ENCODE measurements at regions not wholly inside any gene's neighbourhood (a gene's known extent, or its start where the extent isn't known, plus 50 kb on each side); places are given as distances from the start of the nearest gene placed in this dataset.

DNA sequence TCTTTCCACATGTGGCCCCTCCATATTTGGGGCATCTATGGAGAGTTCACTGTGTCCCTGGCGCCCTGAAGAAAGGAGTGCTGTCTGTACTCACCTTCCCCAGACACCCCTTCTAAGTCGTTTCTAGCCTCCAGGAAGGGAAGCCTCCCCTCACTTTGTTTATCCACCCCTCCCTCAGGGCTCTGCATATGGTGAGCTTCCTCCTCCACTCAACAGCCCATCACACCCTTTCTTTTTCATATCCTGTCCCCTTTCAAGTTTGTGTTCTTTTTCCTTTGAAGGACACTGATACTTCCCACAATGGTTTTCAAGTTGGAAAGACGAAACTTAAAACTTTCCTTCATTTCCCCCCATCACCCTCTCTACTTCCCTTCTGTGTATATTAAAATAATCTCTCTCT lies 291.4 kb upstream of the POU3F3 start:
- FAIRE-seq, result no peak

DNA sequence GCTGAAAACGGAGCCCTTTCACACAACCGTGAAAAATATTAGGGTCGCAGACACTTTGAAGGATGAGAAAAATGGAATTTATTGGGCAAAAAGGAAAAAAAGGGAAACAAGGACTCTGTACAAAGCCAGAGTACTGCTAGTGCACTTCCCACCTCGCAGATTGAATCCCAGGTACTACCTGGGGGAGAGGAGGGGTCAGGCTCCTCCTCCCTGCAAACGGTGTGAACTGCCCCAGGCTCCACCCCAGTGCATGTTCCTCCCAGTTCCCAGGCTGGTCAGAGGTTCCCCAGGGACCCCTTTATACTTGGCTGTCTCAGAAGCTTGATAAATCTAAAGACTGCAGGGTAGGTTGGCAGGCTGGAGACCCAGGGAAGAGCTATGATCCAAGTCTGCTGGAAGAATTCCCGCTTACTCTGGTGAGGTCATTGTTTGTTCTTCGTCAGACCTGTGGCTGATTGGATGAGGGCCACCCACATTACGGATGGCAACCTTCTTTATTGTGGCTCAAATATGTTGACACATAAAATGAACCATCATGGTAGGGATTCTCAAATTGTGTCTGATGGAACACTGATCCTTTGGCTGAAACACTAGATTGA lies 290.4 kb upstream of the POU3F3 start:
- FAIRE-seq, result no peak

DNA sequence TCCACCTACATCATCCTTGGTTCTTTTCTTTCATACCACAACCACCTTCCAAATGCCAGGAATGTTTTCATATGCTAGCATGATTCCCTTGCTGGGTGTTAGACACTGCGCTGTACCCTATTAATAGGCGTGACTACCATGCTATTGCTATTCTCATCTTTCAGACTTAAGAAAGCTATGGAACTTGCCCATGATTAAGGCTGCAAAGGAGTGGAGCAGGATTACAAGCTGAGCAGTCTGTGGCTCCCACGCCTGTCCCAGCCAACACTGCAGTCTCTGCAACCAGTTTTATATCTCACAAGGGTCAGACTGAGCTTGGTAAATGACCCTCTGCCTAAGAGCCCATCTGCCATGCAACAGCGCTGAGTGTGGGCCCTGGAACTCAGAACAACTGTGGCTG lies 285.7 kb upstream of the POU3F3 start:
- no peak for FAIRE-seq

DNA sequence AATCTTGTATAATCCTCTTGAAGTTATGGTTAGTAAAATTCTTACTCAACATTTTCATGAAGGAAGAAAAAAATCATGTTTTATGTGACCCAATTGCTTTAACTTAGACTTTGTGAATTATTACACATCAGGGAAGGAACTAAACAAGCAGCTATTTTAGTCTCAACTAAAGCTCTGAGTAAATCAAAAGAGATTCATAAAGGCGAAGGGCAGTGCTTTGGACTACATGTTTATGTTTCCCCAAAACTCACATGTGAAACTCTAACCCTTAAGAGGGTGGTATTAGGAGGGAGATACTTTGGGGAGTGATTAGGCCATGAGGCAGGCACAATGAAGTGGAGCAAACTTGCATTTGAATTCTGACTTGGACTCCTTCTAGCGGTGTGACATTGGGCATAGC lies 283.7 kb upstream of the POU3F3 start:
- FAIRE-seq, result no peak

DNA sequence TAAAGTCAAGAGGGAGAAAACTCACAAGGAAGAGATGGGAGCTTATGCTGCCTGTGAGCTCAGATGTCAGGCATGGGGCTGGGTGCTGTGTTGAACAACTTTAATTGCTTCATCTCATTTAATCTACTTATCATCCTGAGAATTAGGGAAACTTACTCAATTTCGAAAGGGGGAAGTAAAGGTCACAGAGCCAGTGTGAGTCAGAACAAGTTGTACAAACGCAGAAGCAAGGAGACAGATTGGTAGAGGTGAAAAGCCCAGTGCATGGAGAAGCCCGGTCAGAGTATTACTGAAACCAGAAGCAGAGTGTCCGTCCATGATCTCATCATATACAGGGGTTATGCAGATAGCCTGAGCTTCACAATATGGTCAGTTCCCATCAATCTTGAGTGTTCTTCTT lies 281.1 kb upstream of the POU3F3 start:
- FAIRE-seq, result no peak

DNA sequence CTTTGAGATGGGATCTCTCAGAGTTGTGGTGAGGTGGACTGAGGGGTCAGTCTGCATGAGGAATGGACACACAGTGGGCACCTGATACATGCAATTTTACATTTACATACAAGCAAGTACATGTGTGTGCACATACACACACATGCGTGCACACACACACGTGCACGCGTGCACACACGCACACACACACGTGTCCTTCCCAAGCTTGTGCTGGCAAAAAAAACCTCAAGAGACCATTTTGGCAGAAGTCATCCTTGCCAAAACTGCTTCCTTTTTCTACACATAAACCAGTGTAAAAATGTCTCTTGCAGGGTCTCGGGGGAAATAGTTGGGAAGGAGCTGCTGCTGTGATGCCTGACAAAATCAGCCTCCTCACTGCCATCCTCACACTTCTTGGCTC lies 279.5 kb upstream of the POU3F3 start:
- FAIRE-seq, result no peak

DNA sequence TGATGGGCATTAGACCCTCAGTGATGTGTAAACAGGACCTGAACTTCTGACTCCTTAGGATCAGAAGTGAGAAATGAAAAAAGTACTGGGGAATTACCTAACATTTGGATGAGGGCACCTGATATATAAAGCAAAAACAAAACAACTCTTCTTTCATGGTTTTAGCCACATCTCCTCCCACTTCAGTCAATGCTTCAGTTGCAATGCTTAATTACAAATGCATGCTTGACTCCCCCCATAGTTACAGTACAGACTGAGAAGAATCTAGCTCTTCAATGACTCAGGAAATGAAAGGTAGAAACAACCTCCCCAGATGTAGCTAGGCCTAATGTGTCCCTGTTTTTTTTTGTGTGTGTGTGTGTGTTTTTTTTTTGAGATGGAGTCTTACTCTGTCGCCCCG lies 276.8 kb upstream of the POU3F3 start:
- no peak for FAIRE-seq

DNA sequence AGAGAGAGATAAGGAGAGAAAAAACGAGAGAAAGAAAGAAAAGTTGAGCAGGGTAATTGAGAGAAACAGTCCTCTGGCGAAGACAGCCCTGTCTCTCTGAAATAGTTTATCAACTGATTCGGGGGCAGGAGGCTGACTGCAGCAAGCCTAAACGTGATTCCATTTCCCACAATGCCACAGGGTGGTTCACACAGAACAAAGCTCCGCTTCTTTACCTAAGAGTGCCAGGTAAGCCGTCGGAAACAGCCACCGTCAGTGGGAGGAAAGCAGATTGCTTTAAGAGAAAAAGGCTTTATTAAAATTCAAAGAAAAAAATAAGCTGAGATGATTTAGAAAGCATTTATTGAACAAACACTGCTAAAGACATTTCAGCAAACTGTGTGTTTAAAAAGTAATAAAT lies 271.4 kb upstream of the POU3F3 start:
- no peak for FAIRE-seq

DNA sequence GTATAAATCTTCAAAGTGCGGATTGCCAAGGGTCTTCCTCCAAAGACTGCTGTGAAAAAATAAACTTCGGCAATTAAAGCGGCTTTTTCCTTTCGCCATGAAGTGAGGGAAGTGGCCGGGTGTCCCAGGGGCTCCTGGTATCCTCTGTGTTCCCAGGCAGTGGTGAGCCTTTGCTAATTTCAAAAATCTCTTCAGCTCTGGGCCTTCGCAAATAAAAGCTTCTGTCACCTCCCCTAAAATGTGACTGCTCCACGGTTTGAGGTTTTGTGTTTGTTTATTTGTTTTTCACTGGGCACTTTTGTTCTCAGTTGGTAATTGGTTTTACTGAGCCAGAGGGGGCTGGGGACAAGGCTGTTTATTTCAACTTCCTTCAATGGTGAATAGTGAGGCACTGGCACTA lies 270.1 kb upstream of the POU3F3 start:
- no peak for FAIRE-seq

DNA sequence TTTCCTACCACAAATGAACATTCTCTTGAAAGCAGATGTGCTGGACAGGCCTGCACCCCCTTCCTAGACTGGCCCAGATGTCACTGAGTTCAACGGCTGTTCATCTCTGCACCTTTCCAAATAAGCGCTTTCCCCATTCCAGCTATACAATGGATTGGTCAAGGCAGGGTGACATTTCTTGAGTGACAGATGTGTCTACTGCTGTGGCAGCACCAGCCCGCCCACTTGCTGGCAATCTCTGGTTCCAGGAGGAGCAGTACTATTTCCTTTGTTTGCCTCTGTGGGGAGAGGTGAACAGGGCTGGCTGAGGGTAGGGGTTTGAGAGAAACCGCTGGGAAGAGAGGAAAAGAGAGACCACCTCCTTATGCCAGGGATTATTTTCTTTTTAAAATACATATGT lies 269.5 kb upstream of the POU3F3 start:
- no peak for FAIRE-seq

DNA sequence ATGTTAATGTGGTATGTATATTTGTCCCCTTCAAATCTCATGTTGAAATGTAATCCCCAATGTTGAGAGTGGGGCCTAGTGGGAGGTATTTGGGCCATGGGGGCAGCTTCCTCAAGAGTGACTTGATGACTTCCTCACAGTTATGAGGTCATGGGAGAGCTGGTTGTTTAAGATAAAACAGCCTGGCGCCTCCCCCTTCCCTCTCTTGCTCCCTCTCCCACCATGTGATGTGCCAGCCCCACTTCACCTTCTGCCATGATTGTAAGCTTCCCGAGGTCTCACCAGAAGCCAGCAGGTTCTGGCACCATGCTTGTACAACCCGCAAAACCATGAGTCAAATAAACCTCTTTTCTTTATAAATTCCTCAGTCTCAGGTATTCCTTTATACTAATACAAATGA lies 258.3 kb upstream of the POU3F3 start:
- no peak for FAIRE-seq

DNA sequence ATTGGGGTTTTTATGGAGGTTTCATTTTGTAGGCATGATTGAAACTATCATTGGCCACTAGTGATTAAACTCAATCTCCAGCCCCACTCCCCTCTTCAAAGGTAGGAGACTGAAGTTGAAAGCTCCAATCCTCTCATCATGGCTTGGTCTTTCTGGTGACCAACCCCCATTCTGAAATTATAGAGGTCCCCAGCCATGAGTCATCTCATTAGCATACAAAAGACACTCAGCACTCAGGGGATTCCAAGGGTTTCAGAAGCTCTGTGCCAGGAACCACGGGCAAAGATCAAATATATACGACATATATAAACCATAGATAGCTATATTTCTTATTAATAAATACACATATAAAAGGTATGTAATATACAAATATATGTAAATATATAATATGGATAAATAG lies 256.0 kb upstream of the POU3F3 start:
- no peak for FAIRE-seq

DNA sequence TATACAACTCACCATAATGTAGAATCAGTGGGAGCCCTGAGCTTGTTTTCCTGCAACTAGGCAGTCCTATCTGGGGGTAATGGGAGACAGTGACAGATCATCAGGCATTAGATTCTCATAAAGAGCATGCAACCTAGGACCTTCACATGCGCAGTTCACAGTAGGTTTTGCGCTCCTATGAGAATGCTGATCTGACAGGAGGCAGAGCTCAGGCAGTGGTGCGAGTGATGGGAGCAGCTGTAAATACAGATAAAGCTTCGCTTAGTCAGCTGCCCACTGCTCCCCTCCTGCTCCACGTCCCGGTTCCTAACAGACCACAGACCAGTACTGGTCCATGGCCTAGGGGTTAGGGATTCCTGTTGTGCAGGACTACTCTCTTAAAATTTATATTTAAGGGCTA lies 255.3 kb upstream of the POU3F3 start:
- FAIRE-seq, result no peak

DNA sequence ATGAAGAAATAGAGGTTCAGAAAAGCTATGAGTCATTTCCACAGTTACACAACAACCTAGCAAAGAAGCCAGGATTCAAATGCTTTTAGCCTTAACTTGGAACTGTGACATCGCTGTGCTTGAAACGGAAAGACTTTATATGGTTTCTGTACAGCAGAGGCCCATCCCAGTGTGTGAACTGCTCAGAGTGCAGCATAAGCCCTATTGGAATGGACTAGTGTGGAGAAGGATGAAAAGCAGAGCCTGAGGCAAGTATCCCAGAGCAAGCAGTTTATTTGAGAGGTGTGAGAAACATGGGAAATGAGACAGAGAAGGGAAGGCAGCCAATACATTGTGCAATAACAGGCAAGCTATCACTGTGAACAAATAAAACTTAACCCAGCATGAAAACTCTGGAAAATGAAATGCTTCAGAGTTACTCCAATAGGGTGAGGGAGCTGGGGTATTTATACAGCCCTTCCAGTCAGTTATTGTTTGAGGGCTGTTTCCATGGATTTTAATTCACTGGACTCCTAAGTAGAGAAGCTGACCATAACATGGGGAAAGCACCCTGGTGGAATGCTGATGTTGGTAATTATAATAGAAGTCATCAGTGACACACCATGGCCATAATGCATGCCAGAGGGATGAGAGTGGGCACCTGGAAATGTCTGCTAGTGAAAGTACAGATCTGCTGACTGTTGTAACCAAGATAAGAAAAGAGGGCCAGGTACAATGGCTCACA lies 254.0 kb upstream of the POU3F3 start:
- no peak for FAIRE-seq

DNA sequence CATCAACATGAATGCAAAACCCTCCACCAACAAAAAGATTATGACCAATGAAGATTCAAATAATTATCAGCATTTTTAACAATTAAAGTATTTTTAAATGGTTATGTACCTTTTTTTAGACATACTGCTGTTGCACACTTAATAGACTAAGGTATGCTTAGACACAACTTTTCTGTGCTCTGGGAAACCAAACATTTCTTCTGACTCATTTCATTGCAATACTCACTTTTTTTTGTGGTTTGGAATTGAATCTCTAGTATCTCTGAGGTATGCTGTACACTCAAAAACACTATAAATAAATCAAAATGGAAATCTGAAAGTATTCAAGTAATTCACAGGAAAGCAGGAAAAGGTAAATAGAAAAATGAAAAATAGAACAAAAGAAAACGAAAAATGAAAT lies 247.9 kb upstream of the POU3F3 start:
- FAIRE-seq, result no peak

DNA sequence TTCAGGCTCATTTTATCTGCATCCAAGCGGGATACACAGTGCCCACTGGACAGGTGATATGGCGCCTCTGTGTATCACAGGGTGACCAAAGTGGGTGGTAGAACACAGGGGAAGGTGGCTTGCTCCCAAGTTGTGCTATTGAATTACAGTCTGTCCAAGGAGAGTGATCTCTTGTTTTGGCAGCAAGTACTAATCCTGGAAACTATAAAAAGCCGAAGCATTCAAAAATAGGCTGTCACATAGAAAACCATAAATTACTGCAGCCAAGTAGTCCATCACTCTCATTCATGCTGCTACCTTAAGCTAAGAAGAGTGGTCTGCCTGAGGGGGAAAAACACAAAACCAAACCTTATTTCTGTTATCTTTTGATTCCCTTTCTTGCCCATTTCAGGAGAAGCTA lies 237.1 kb upstream of the POU3F3 start:
- FAIRE-seq, result no peak

DNA sequence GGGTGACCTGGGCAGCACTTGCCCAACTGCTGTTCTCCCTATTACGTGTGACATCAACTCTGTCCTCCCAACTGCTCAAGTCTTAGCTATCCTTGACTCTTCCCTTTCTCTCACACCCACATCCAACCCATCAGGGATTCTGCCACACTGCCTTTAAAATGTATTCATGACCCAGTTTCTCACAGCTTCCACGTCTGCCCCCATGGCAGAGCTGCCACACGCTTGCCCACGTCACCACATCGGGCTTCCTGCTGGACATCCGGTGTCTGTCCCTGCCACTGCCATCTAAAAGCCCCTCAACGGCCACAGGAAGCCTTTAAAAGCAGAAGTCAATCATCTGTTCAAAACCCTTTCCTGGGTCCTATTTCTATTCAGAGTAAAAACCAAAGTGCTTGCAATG lies 233.1 kb upstream of the POU3F3 start:
- FAIRE-seq, result no peak

DNA sequence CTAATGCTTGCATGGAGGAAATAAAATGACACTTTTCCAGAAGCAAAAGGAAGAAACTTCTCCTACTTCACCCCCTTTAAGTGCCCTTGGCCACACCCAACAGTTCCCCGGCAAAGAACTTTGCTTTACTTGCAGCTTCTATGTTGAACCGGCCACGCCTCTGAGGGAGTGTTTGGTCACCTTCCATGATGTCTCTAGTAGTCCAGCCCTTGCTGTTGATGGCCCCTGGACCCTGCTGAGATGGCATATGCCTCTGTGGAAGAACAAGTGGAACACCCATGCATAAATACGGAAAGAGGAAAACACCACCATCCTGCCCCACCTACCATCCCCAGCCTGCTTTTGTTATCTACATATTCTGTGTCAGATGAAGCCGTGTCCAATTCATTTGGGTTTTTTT lies 218.3 kb upstream of the POU3F3 start:
- FAIRE-seq, result no peak

DNA sequence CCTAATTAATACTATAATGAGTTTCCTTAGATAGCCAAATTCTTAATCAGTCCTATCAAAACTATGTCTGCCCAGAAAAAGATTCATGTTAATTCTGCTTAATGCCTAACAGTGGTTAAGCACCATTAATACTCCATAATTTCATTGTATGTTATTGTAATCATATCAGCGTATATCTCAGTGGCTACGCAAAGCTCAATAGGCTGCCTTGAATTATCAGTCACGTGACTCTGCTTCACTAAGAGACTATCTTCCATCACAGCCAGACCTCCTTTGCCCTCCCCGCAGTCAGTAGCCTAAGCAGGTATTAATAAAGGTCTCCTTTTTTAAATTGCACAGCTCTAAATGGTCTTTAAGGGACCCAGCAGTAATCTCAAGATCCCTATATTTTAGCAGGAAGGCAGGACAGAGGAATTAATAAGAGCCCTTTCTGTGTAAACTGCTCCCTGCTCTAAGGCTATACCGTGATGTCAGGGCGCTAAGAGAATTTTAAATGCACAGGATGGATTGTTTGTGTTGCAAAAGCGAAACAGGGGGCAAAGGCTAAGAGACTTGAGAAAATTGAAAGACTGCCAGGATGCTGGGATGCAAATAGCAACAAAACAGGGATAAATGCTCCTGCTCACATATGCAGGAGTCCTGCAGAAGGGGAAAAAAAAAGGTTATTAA lies 215.6 kb upstream of the POU3F3 start:
- no peak for FAIRE-seq

DNA sequence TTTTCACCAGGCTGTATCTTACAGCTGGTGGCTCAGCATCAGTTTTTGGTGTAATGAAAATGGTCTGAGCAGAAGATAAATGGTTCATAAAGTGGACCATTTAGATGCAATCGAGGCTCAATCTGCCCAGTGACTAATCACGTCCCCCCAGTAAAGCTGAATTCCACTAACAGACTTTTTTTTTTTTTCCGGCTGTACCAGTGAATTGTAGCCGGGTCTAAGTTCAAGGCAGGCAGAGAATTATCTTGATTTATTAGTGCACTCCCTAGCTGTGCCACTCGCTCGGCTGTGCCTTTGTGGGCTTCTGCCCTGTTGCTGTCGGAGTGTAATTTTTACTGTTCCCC lies 215.1 kb upstream of the POU3F3 start:
- no peak for FAIRE-seq

DNA sequence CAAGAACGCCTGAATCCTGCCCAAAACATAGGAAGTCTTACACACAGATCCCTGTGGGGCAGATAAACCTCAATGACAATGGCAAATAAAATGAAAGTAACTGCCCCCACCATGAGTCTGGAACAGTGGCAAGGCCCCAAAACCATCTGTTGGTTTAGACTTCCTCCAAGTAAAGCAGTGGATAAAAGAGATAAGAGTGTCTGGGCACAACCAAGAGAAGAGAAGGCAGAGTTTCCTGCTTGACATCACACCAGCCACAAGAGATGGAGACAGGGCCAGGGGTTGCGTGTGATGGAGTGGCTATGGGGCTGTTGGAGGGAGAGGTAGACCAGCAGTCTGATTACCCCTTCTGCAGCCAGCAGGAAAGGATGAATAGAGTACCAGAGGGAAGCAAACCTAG lies 212.1 kb upstream of the POU3F3 start:
- no peak for FAIRE-seq

DNA sequence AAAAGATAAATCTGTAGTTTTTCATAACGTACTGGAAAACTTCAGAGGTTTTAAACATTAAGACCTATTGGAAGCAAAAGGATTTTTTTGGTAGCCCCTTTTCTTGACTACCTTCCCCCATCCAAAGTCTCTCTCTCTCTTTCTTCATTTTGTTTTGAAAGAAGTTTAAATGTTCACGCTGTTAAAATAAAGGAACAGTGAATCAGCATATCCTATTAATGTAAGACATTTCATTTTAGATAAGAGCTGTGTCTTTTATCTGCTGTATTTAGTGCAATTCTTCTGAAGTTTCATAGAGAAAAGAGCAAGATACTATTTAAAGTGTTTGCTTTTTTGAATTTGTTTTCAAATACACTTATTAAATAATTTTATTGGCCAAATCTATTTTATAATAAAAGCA lies 205.5 kb upstream of the POU3F3 start:
- no peak for FAIRE-seq

DNA sequence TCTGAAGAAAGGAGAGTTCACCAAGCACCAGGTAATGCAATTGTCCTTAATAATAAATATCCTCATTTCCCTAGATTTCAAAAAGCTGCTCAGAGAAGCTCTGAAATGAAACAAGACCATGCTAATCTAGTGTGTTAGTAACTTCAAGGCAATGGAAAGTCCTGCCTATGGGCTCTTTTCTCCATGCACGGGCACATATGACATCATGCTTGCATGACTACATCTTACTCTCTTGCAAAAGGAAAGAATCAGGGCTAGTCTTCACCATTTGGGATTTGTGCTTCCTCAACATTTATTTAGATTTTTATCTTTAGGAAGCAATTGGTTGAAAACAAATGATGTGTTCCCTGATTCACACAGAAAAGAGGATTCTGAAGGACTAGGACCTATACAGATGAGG lies 204.0 kb upstream of the POU3F3 start:
- FAIRE-seq, result no peak

DNA sequence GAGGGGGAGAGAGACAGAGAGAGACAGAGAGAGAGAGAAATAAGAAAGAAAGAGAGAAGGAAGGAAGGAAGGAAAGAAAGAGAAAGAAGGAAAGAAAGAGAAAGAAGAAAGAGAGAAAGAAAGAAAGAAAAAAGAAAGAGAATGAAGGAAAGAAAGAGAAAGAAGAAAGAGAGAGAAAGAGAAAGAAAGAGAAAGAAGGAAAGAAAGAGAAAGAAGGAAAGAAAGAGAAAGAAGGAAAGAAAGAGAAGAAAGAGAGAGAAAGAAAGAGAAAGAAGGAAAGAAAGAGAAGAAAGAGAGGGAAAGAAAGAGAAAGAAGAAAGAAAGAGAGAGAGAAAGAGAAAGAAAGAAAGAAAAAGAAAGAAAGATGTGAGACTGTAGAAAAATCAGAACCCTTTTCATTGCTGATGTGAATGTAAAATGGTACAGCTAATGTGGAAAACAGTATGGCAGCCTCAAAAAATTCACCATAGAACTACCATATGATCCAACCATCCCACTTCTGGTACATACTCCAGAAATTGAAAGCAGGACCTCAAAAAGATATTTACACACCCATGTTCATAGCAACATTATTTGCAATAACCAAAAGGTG lies 203.4 kb upstream of the POU3F3 start:
- FAIRE-seq, result no peak
